Erythroblast (primary cell): ENCODE measurements at regions not wholly inside any gene's neighbourhood (a gene's known extent, or its start where the extent isn't known, plus 50 kb on each side); places are given as distances from the start of the nearest gene placed in this dataset.

Source experiments
- GATA1 ChIP-seq: IDR thresholded peaks from 2 replicates; pipeline ENCODE4 v1.6.1; 2011; ENCODE audit warnings: low read depth, mild to moderate bottlenecking, control low read depth, low read length, moderate library complexity
- POLR2A ChIP-seq: IDR thresholded peaks from 2 replicates; pipeline ENCODE4 v1.6.1; 2011; ENCODE audit warnings: mild to moderate bottlenecking, low read length

GRCh38 chr3:81872566-81872965 is 111.1 kb upstream of the GBE1 start:
- TF ChIP-seq POLR2A = no peak
- no peak for TF ChIP-seq GATA1
